HL-60/S4 treated with retinoic acid at 250 ng/mL for 4 days and 3 days (cell line): ENCODE measurements at regions not wholly inside any gene's neighbourhood (a gene's known extent, or its start where the extent isn't known, plus 50 kb on each side); places are given as distances from the start of the nearest gene placed in this dataset.

Source experiments
- in situ Hi-C: fragments of 300-500 bp; cut with MboI; formaldehyde crosslinking; loops from 2 replicates; pipeline ENCODE4 v1.7.0; 2022; ENCODE audit warnings: low sequenced_read_pairs

GRCh38 chr14:97878206-97878605 is 1081.0 kb downstream of the VRK1 start:
- in situ Hi-C loops: no loop called here

- in situ Hi-C loops: no loop called here
These were observed 1081.5 kb downstream of the VRK1 start for GRCh38 chr14:97878727-97879126.

GRCh38 chr14:97887690-97888089 is 1090.5 kb downstream of the VRK1 start:
- in situ Hi-C loops: no loop called here

GRCh38 chr14:97888331-97888730 is 1091.1 kb downstream of the VRK1 start:
- in situ Hi-C loops: no loop called here

DNA sequence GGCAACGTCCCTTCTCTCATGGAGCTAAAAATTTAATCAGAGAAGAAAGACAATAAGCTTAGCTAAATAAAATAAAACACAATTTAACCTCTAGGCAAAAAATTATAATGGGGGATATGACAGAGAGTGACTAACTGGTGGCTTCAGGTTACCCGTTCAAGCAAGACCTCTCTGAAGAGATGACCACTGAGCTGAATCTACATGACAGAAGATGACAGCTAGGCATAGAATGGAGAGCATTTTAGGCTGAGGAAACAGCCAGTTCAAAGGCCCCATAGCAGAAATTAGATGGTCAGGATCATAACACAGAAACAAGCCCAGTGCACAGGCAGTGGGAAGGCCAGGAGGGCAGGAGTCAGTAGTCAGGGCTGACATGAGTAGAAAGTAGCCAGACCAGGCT is 1094.3 kb downstream of the VRK1 start:
- in situ Hi-C loops: no loop called here

GRCh38 chr14:97894552-97894951 is 1097.4 kb downstream of the VRK1 start:
- in situ Hi-C loops: no loop called here

- in situ Hi-C loops: no loop called here
These were observed 1103.1 kb downstream of the VRK1 start for GRCh38 chr14:97900196-97900854.

- in situ Hi-C loops: no loop called here
These were observed 1105.4 kb downstream of the VRK1 start for GRCh38 chr14:97902630-97903029.

DNA sequence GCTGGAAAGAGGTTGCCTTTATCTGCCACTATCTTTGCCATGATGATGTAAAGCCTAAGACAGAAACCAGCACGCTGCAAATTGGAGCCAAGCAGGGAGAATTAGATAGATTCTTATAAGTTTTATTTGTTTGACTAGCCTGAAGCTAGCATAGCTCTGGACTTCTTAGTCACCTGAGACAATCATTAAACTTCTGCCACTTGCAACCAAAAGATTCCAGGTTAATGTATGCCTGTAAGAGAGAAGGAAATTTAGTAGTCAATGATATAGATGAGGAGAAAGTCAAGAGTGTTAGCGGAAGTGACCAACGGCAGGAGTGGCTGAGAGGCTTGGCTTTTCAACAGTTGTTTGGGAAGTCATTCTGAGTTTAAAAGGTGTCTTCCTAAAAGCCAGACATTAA is 1106.6 kb downstream of the VRK1 start:
- in situ Hi-C loops: no loop called here

DNA sequence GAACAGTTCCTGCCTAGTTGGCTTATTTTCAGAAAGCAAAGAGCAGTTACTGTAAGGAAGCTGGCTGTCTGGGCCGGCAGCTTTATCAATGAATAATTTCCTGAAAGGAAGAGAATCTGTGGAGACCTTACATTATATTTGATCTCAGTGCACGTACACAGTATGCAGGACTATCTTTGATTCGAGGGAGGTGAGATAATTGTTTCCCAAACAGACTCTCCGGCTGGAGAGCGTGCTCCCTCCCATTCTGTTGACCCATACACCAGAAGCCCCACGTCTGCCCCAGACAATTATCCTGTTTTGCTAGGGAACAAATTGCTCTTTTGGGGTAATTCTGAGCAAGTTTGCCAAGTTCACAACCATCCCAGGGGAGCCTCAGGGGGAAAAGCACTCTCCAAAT is 1115.0 kb downstream of the VRK1 start:
- in situ Hi-C loops: no loop called here

DNA sequence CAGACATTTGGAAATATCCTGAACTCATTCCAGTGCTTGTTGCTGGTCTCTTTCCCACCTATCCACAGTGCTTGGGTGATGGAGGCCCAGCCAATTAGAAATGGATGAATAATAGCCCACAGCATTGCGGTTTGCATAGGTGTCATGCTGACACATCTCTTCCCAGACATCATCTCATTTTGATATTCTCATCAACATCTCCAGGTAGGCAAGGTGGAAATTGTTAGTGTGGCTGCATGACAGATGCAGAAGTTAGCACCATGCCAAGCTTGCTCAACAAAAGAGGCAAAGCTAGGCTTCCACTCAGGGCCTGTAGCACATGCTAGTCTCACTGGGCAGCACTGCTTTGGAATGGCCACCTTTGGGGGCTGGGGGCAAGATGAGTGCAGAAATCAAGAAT is 1118.9 kb downstream of the VRK1 start:
- in situ Hi-C loops: no loop called here

GRCh38 chr14:97916669-97917568 is 1119.7 kb downstream of the VRK1 start:
- in situ Hi-C loops: no loop called here

- in situ Hi-C loops: no loop called here
These were observed 1123.0 kb downstream of the VRK1 start for GRCh38 chr14:97920201-97920600.

DNA sequence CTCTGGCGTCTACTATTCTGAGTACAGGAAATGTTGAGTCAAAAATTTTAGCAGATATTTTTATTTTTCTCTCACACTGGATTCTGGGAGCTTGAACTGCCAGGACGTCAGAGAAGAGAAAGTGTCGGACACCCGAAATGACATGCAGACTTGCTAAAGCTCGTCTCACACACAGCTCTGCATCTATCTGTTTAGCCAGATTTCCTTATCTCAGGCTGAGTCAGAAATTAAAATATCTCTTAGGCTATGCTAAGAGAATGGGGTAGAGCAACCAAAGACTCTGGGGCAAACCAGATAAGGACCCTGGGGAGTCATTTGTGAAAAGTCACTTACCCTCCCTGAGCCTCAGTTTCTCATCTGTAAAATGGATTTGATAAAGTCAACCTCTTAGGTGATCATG is 1124.1 kb downstream of the VRK1 start:
- in situ Hi-C loops: no loop called here

DNA sequence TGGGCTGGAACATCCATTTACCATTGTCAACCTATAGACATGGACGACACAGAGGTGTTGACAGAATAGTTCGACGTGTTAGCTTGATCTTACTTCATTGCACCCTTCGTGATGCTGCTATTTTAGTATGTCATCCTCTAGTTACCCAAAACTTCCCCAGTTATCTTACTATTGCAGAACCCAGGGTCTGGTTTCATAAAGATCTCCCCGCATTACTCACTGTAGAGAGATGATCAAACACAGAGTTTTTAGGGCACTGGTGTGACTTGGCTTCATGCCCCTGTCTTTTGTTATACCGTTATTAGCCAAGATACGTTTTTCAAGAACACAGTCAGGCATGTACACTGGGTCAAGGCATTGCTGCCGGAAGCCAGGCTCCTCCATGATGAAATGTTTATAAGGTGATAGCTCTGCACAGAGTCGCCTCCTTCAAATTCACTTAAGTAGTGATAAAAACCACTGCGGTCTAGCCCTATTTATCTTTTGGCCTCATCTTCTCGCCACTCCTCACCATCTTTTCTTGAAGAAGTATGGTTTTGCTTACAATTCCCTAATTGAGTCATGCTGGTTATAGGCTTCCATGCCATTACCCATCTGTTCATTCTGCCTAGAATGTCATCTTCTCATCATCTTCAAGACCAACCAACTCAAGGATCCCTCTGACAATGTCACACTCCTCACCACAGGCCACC is 1127.9 kb downstream of the VRK1 start:
- in situ Hi-C loops: no loop called here

DNA sequence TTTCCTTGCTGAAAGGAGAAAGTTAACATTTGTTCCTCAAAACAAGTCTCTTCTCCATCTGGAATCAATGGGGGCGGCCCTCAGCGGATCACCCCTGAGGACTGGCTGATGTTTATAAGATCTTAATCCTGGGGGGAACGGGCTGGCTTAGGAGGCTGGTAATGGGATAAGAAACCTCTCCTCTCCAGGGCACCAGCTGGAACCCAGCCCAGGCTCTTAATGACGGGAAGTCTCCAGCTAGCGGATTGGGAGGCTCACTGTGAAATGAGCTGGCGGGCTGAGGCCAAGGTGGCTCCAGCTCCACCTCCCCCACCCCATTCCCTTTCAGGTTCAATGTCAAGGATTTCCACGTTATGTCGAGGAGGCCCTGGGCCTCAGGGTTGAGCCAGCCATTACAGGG is 1133.0 kb downstream of the VRK1 start:
- in situ Hi-C loops: no loop called here

GRCh38 chr14:97931273-97931672 is 1134.1 kb downstream of the VRK1 start:
- in situ Hi-C loops: no loop called here

DNA sequence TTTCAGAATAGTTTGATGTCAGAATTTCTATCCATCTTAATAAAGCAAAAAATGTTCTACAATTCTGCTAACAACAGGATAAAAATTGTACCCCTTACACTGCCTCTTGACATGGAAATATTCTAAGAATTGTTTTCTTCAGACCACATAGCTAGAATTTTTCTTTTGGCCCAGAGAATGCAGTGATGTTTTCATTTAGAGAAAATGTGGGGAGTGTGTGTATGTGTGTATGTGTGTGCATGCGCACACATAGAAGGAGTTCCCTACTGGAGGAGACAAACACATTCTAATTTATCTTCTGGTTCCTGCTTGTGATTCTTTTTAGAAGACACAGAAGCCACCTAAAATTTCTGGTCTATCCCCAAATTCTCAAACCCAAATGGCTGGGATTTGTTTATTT is 1145.7 kb downstream of the VRK1 start:
- in situ Hi-C loops: no loop called here

DNA sequence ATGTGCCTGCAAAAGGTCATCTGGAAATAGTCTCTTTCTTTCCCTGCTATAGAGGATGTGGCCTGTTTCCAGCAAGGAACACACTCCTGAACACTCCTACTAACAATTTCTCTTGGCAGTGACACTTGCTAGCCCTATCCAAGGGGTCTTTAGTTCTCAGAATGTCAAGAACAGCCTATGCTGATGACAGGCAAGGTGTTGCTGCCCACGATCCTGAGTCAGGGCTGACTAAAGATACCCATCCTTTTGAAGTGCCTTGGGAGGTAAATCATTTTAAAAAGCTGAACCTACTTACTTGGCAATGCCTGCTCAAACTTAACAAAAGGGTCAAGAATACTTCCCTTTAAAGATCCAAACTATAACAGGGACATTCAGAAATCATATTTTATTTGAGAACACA is 1146.4 kb downstream of the VRK1 start:
- in situ Hi-C loops: no loop called here

DNA sequence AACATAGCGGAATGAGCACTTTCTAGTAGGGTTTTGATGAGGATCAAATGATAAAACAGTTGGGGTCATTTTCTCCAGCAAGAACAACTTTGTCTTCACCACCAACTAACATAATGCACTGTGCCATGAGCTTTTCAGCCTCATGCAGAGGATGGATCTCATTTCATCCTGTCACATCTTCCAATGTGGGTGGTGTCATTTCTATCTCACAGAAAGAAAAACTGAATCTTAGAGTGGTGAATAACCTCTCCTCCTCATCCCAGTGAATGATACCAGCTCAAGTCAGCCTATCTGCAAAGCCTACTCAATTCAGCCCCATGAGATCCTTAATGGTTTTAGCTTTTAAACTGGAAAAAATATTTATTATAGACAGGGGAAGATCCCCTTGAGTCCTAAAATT is 1147.2 kb downstream of the VRK1 start:
- in situ Hi-C loops: no loop called here

- in situ Hi-C loops: no loop called here
These were observed 1148.4 kb downstream of the VRK1 start for GRCh38 chr14:97945631-97946030.

- in situ Hi-C loops: no loop called here
These were observed 1149.1 kb downstream of the VRK1 start for GRCh38 chr14:97946240-97946639.
